Breast epithelium (tissue), 4 donors: ENCODE measurements at regions not wholly inside any gene's neighbourhood (a gene's known extent, or its start where the extent isn't known, plus 50 kb on each side); places are given as distances from the start of the nearest gene placed in this dataset.
"Not testable (repeated sequence)": the region's sequence is repeated elsewhere in the genome, so short reads cannot be mapped to it uniquely, and the experiment has no call there.

Source experiments
- DNase-seq, 2 donors: peaks; one replicate each; pipeline ENCODE4 v3.0.0-alpha.2; 2019; ENCODE audit warnings: low spot score in 2 of 2
- H3K27ac ChIP-seq, 2 donors: fragments of 200-600 bp; sonication (generic) in 1 of 2; one replicate each; pipeline ENCODE4 v1.5.1; 2016 to 2019; ENCODE audit warnings: mild to moderate bottlenecking in 1 of 2
- H3K27me3 ChIP-seq, 2 donors: fragments of 200-600 bp; sonication (generic) in 1 of 2; one replicate each; pipeline versions ENCODE4 v1.5.1 to v1.6.0; 2017 to 2019; ENCODE audit warnings: control low read depth in 1 of 2, mild to moderate bottlenecking in 1 of 2
- H3K36me3 ChIP-seq: fragments of 200-600 bp; one replicate; pipeline ENCODE4 v1.5.1; 2019
- H3K4me1 ChIP-seq, 2 donors: fragments of 200-600 bp; sonication (generic); one replicate each; pipeline ENCODE4 v1.5.1; 2016 to 2019; ENCODE audit warnings: control low read depth in 1 of 2
- H3K4me3 ChIP-seq, 3 donors: fragments of 200-600 bp; sonication (generic); 1 replicate in 2 of 3; 2 replicates in 1 of 3; pipeline ENCODE4 v1.5.1; 2016 to 2019; ENCODE audit warnings: mild to moderate bottlenecking in 3 of 3, moderate library complexity in 2 of 3
- H3K9me3 ChIP-seq, 2 donors: fragments of 200-600 bp; sonication (generic) in 1 of 2; one replicate each; pipeline ENCODE4 v1.5.1; 2016 to 2019; ENCODE audit warnings: control low read depth in 1 of 2
- POLR2A ChIP-seq: fragments of 450-650 bp; IDR thresholded peaks from one replicate; pipeline ENCODE4 v1.6.1; 2016; ENCODE audit warnings: antibody characterized with exemption, mild to moderate bottlenecking, moderate library complexity
- POLR2AphosphoS5 ChIP-seq, 3 donors: sonication (generic); formaldehyde crosslinking; IDR thresholded peaks; one replicate each; pipeline ENCODE4 v1.6.1; 2017; ENCODE audit warnings: antibody characterized with exemption in 3 of 3
- intact Hi-C: fragments of 100-400 bp; cut with DNase I; formaldehyde crosslinking; loops from one replicate; pipeline ENCODE4 v1.15.1; 2023; ENCODE audit warnings: low total_unique reads
- TF ChIP-seq, protein P1 (sequence below), 3 donors: fragments of 450-650 bp; IDR thresholded peaks; one replicate each; pipeline ENCODE4 v1.5.1; 2016 to 2017; ENCODE audit warnings: antibody characterized with exemption in 3 of 3, mild to moderate bottlenecking in 3 of 3, moderate library complexity in 3 of 3

DNA sequence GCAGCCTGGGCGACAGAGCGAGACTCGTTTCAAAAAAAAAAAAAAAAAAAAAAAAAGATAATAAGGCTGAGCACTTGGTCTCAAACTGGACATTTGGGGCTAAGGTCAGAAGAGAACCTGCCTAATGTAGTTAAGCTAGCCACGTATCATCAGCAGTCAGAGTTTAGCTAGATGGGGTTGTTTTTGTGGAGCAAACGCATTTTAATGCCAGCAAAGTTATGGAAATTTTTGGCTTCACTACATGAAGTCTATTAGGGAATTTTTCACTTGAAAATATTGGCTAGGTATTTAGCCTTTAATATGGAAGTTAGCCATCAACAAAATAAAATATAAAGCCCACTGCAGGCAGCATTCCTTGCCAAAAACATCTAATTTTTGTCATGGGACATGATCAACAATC is 902.9 kb upstream of the CDH18 start:
- H3K27ac ChIP-seq, H3K9me3 ChIP-seq, intact Hi-C loops, DNase-seq, H3K36me3 ChIP-seq, H3K4me1 ChIP-seq, H3K27me3 ChIP-seq, H3K4me3 ChIP-seq: not testable (repeated sequence)

DNA sequence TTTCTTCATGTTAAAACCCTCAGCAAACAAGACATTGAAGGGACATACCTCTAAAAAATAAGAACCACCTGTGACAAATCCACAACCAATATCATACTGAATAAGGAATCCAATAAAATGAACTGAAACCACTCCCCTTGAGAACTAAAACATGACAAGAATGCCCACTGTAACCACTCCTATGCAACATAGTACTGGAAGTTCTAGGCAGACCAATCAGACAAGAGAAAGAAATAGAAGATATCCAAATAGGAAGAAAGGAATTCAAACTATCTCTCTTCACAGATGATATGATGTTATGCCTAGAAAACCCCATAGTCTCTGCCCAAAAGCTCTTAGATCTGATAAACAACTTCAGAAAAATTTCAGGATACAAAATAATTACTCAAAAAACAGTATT is 887.7 kb upstream of the CDH18 start:
- H3K36me3 ChIP-seq, intact Hi-C loops, H3K27me3 ChIP-seq, H3K9me3 ChIP-seq, H3K4me1 ChIP-seq, H3K27ac ChIP-seq, H3K4me3 ChIP-seq, DNase-seq: not testable (repeated sequence)

DNA sequence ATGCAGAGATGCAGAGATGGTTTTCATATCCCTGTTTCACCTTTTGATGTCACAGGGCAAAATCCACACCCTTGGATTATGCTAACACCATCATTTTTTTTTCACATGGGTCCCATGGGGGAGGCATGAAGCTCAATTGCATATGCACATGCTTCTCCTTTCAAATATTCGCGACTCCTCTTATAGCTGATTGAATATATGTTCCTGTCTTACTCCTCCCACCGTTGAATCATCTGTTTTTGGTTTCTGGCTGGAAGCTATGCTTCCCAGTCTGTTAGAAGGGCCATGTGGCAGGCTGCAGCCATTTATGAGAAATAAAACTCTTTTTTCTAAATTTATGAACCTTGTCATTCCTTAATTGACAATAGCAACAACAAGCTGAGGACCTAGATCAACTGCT is 877.9 kb upstream of the CDH18 start:
- H3K4me1 ChIP-seq, H3K9me3 ChIP-seq, H3K27me3 ChIP-seq, DNase-seq, H3K4me3 ChIP-seq, H3K36me3 ChIP-seq, H3K27ac ChIP-seq, intact Hi-C loops: not testable (repeated sequence)

DNA sequence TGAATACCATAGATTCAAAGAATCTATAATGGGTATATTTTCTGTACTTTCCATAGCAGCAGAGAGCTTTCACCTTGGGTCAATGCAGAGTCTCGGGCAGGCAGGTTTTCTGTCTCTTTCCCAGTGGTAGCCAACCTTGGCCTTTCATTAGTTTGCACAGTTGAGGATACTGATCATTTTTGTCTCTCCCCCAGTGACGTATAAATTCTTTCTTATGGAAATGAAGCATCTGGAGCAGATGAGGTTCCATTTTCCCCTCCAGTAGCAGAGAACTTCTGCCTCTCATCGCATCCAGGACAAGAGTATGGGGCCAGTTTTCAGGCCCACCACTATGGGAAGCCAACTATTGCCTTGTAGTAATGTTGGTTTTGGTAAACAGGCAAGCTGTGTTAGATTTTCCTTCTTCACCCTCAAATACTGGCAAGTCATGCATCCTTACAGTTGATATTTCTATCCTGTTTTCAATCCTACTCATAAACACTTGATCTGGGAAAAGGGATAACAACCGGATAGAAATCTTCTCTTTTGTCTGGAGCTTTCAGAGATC is 845.2 kb upstream of the CDH18 start:
- no peak for DNase-seq
- intact Hi-C loops, result no loop called here
- Histone ChIP-seq H3K27ac (no peak overlapping the region), H3K4me3 (no peak overlapping the region), H3K4me1 (no peaks in the 10 kb centered on the region), H3K27me3 (no peaks in the 10 kb centered on the region), H3K36me3 (no peaks in the 10 kb centered on the region), H3K9me3 (no peaks in the 10 kb centered on the region)
- TF ChIP-seq, protein P1, sequence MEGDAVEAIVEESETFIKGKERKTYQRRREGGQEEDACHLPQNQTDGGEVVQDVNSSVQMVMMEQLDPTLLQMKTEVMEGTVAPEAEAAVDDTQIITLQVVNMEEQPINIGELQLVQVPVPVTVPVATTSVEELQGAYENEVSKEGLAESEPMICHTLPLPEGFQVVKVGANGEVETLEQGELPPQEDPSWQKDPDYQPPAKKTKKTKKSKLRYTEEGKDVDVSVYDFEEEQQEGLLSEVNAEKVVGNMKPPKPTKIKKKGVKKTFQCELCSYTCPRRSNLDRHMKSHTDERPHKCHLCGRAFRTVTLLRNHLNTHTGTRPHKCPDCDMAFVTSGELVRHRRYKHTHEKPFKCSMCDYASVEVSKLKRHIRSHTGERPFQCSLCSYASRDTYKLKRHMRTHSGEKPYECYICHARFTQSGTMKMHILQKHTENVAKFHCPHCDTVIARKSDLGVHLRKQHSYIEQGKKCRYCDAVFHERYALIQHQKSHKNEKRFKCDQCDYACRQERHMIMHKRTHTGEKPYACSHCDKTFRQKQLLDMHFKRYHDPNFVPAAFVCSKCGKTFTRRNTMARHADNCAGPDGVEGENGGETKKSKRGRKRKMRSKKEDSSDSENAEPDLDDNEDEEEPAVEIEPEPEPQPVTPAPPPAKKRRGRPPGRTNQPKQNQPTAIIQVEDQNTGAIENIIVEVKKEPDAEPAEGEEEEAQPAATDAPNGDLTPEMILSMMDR (IDR thresholded peaks at IDR 0.05), result no peak
- no peak for TF ChIP-seq POLR2A
- TF ChIP-seq POLR2AphosphoS5 (IDR thresholded peaks at IDR 0.05), result no peak

DNA sequence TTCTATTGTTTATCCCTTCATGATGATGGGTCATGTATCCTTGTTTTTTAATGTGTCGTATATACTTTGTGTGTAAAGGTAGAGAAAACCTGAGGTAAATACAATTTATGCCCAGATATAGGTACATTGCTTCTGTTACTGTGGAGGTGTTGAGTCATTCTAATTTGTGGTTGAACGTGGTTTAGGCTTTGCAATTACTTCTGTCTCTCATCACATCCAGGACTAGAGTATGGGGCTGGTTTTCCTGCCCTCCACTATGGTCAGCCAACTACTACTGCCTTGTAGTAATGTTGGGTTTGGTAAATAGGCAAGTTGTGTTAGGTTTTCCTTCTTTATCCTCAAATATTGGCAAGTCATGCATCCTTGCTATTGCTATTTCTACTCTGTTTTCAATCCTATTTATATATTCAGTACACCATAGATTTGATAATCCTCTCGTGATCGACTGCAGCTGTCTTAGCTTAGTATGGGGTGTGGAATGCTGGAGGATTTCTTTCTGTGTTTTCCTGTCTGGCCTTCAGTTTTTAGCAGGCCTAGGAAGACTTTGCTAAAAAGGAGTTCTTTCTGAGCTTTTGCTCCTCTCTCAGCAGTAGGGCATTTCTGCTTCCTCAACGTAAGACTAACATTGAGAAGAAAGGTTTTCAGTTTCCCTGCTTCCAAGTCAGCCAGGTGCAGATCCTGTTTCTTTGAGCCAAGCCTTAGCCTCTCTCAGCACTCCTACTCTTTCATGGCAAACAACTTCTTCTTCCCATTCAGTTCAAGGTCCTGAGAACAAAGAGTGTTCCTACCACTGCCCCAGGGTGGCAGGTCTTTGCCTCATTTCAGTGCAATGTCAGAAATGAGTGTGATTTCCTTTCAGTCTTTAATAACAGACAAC is 844.4 kb upstream of the CDH18 start:
- Histone ChIP-seq H3K36me3 (no peaks in the 10 kb centered on the region), H3K27ac (no peak overlapping the region), H3K4me3 (no peak overlapping the region), H3K9me3 (no peaks in the 10 kb centered on the region), H3K27me3 (no peaks in the 10 kb centered on the region), H3K4me1 (no peaks in the 10 kb centered on the region)
- intact Hi-C loops, result no loop called here
- DNase-seq, result no peak
- no peak for TF ChIP-seq POLR2AphosphoS5 (IDR thresholded peaks at IDR 0.05)
- TF ChIP-seq POLR2A, result no peak
- TF ChIP-seq, protein P1 (IDR thresholded peaks at IDR 0.05), result no peak

DNA sequence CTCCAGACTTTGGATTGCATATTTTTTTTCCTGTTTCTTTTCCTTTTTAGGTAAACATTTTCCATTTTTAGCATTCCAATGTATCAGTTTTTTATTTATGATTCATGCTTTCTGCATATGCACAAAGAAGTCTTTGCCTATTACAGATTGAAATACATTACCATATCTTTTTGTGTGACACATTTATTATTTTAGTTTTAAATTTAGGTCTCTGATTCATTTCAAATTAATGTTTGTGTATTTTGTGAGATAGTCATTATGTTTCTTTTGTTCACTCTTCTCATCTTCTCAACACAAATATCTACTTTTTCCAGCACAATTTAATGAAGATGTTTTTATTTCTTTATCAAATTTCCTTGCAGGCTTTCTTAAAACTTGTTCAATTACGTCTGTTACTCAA is 838.0 kb upstream of the CDH18 start:
- H3K9me3 ChIP-seq, H3K27me3 ChIP-seq, H3K36me3 ChIP-seq, H3K27ac ChIP-seq, H3K4me1 ChIP-seq, H3K4me3 ChIP-seq, intact Hi-C loops, DNase-seq: not testable (repeated sequence)

DNA sequence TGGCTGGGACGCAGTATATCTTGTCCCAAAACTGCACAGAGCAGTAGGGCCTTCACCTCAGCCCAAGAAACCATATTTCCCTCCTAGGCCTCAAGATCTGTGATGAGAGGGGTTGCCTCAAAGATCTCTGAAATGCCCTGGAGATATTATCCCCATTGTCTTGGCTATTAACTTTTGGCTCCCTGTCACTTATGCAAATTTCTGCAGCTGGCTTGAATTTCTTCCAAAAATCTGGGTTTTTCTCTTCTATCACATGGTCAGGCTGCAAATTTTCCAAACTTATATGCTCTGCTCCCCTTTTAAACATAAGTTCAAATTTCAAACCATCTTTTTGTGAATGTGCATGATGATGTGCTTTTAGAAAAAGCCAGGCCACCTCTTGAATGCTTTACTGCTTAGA is 809.2 kb upstream of the CDH18 start:
- H3K9me3 ChIP-seq, H3K27ac ChIP-seq, H3K4me1 ChIP-seq, intact Hi-C loops, H3K36me3 ChIP-seq, H3K4me3 ChIP-seq, H3K27me3 ChIP-seq, DNase-seq: not testable (repeated sequence)

DNA sequence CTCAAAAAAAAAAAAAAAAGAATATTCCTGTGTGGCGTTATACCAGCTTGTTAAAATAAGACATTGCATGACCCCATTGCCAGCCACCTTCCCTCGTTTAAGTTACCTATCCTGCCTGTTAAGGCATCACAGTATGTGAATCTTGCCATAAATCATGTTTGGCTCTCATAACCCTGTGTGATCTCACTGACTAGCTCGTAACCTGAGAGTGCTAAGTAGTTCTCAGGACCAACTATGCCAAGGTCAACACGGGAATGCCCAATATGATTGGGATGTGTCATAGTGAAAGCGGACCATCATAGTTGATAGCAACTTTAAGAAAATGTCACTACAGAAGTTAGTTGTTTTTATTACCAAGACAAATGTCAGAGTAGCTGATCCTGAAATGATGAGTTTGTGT is 796.8 kb upstream of the CDH18 start:
- DNase-seq, intact Hi-C loops, H3K27ac ChIP-seq, H3K4me3 ChIP-seq, H3K9me3 ChIP-seq, H3K4me1 ChIP-seq, H3K27me3 ChIP-seq, H3K36me3 ChIP-seq: not testable (repeated sequence)

DNA sequence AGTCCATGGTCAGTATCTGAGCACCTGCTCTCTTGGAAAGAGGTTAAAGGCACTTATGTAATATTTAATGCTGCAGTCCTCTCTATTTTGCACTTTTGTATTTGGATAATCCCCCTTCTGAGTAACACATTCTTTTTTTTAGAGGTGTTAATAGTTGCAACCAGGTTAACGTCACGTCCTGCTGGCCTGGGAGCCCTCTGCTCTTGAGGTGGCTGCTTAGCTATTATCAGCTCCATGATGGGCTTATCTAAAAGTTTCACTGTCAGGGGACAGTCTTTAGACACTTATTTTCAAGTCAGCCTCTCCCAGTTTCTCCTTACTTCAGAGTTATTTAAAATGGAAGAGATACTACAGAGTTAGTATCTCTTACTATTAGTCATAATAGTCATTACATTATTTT is 795.5 kb upstream of the CDH18 start:
- intact Hi-C loops, DNase-seq, H3K9me3 ChIP-seq, H3K27me3 ChIP-seq, H3K36me3 ChIP-seq, H3K27ac ChIP-seq, H3K4me3 ChIP-seq, H3K4me1 ChIP-seq: not testable (repeated sequence)

DNA sequence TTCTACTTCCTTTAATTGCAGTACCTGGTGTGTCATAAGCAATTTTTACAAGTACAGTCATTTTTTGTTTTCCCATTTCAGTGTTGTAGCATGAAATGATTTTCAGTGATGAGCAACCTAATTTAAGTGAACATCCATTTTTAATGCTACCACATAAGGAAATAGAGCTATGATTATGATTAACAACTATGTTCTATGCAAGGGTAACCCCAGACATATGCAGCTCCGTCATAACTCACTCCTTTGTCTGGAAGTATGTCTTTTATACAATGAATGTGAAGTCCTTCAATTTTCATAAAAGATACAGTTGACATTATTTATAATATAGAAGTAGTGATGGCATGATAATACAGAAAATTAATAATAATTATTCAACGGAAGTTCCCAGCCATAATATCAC is 783.3 kb upstream of the CDH18 start:
- H3K4me3 ChIP-seq, H3K9me3 ChIP-seq, DNase-seq, H3K27ac ChIP-seq, H3K4me1 ChIP-seq, intact Hi-C loops, H3K36me3 ChIP-seq, H3K27me3 ChIP-seq: not testable (repeated sequence)

DNA sequence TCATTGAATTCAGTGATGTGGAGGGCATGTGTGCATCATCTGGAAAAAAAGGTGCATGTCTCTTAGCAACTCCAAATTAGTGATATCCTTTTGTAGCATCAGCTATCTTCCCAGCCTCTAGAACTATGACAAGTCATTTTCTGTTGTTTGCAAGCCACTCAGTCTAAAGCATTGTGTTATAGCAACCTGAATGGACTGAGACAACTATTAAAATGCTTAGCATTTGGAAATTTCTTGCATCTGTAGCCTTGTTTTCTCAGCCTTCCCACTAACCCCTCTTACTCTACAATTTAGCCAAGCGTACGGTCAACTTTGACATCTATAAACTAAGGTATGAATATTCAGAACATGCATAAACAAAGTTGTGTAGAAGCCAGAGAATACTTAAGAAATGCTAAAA is 777.1 kb upstream of the CDH18 start:
- H3K4me1 ChIP-seq, H3K4me3 ChIP-seq, H3K9me3 ChIP-seq, DNase-seq, H3K36me3 ChIP-seq, H3K27ac ChIP-seq, H3K27me3 ChIP-seq, intact Hi-C loops: not testable (repeated sequence)
